HCT116 (cell line): ENCODE measurements at regions not wholly inside any gene's neighbourhood (a gene's known extent, or its start where the extent isn't known, plus 50 kb on each side); places are given as distances from the start of the nearest gene placed in this dataset.

Experiments
- ATAC-seq: fragments of 200-7000 bp; cut with Tn5 transposase; 2 replicates; pipeline ENCODE4 v1.9.1; 2020; ENCODE audit warnings: mild to moderate bottlenecking, moderate library complexity
- BruUV-seq: library from RNA; stranded (reverse); fragments of 400-500 nt; replicated peaks from 2 replicates; lab custom pipeline; 2021; lab: Mats Ljungman, UMichigan
- CTCF ChIA-PET: fragments of 300-600 bp; sonication (Branson Sonifier 250); formaldehyde crosslinking; loops from one replicate; lab custom pipeline; 2021; ENCODE audit warnings: antibody characterized with exemption; lab: Charles Lee
- POLR2A ChIA-PET: fragments of 300-600, 350-600 bp; sonication (Branson Sonifier 250); formaldehyde crosslinking; loops from one replicate; lab custom pipeline; 2021; ENCODE audit warnings: antibody characterized with exemption; lab: Charles Lee
- RAD21 ChIA-PET, 2 experiments: fragments of 300-600 bp; sonication (Branson Sonifier 250); formaldehyde crosslinking; loops; one replicate each; lab custom pipeline; 2023; ENCODE audit warnings: low total read pairs in 2 of 2; ENCODE audit not compliant: uncharacterized antibody in 2 of 2, unreplicated experiment in 2 of 2, low non-redundant PET in 1 of 2; lab: Charles Lee
- DNase-seq: peaks from one replicate; pipeline ENCODE4 v3.0.0-alpha.2; 2010; ENCODE audit warnings: low read depth, low spot score
- H2AFZ ChIP-seq: fragments of 200-600 bp; shearing (Covaris generic), sonication (generic); 2 replicates; pipeline ENCODE4 v1.6.1; 2017; ENCODE audit warnings: low read depth, mixed run types, mixed read lengths, antibody characterized with exemption, low read length; ENCODE audit not compliant: poor library complexity, severe bottlenecking
- H3K27ac ChIP-seq: 2 replicates; pipeline ENCODE4 v1.5.1; 2012; ENCODE audit warnings: low read depth, low read length
- H3K27me3 ChIP-seq: fragments of 200-600 bp; sonication (generic); 2 replicates; pipeline ENCODE4 v1.6.1; 2016; ENCODE audit warnings: mixed run types, low read length, mixed read lengths; ENCODE audit not compliant: insufficient read depth
- H3K36me3 ChIP-seq, 2 experiments: fragments of 200-500 bp in 1 of 2; fragments of 200-600 bp in 1 of 2; sonication (Bioruptor generic) in 1 of 2; sonication (generic) in 1 of 2; 2 replicates each; pipeline versions ENCODE4 v1.5.1 to v1.6.1; 2014 to 2016; ENCODE audit warnings: low read length in 2 of 2, inconsistent platforms in 1 of 2, mixed read lengths in 1 of 2, mixed run types in 1 of 2; ENCODE audit not compliant: insufficient read depth in 2 of 2, control insufficient read depth in 1 of 2
- H3K4me1 ChIP-seq, 2 experiments: fragments of 200-600 bp in 1 of 2; sonication (generic) in 1 of 2; 2 replicates each; pipeline versions ENCODE4 v1.5.1 to v1.6.1; 2012 to 2017; ENCODE audit warnings: low read length in 2 of 2, inconsistent platforms in 1 of 2, mild to moderate bottlenecking in 1 of 2, mixed read lengths in 1 of 2, mixed run types in 1 of 2, moderate library complexity in 1 of 2; ENCODE audit not compliant: insufficient read depth in 2 of 2, control insufficient read depth in 1 of 2
- H3K4me2 ChIP-seq: fragments of 200-600 bp; sonication (generic); 2 replicates; pipeline ENCODE4 v1.6.1; 2017; ENCODE audit warnings: mixed run types, low read length, mixed read lengths
- H3K4me3 ChIP-seq, 2 experiments: fragments of 200-600 bp in 1 of 2; sonication (generic) in 1 of 2; replicated peaks in 1 of 2; 2 replicates each; pipeline ENCODE4 v1.5.1; 2011 to 2016; ENCODE audit warnings: low read length in 2 of 2, control low read depth in 1 of 2, low read depth in 1 of 2, mild to moderate bottlenecking in 1 of 2, mixed read lengths in 1 of 2, mixed run types in 1 of 2
- H3K79me2 ChIP-seq: fragments of 200-600 bp; sonication (generic); 2 replicates; pipeline ENCODE4 v1.6.1; 2017; ENCODE audit warnings: mild to moderate bottlenecking, mixed run types, low read length, moderate library complexity, mixed read lengths; ENCODE audit not compliant: insufficient read depth
- H3K9ac ChIP-seq: fragments of 200-600 bp; sonication (generic); 2 replicates; pipeline ENCODE4 v1.6.1; 2016; ENCODE audit warnings: low read length, mixed read lengths
- H3K9me2 ChIP-seq: fragments of 200-600 bp; sonication (generic), shearing (Covaris generic); 2 replicates; pipeline ENCODE4 v1.6.1; 2017; ENCODE audit warnings: mixed run types, mild to moderate bottlenecking, moderate library complexity; ENCODE audit not compliant: insufficient read depth
- H3K9me3 ChIP-seq, 2 experiments: fragments of 200-500 bp in 1 of 2; fragments of 200-600 bp in 1 of 2; sonication (Bioruptor generic) in 1 of 2; sonication (generic) in 1 of 2; 2 replicates each; pipeline ENCODE4 v1.6.1; 2014 to 2017; ENCODE audit warnings: low read length in 2 of 2, mixed read lengths in 2 of 2, inconsistent platforms in 1 of 2, low read depth in 1 of 2, mild to moderate bottlenecking in 1 of 2, mixed run types in 1 of 2, moderate library complexity in 1 of 2; ENCODE audit not compliant: control insufficient read depth in 1 of 2, insufficient read depth in 1 of 2
- H4K20me1 ChIP-seq: fragments of 200-600 bp; sonication (generic), shearing (Covaris generic); 2 replicates; pipeline ENCODE4 v1.6.1; 2017; ENCODE audit warnings: mixed run types, mild to moderate bottlenecking, moderate library complexity; ENCODE audit not compliant: insufficient read depth
- JUND ChIP-seq: IDR thresholded peaks from 2 replicates; pipeline ENCODE4 v1.6.1; 2012
- POLR2AphosphoS5 ChIP-seq: IDR thresholded peaks from 2 replicates; pipeline ENCODE4 v1.6.1; 2011; ENCODE audit warnings: mild to moderate bottlenecking, low read depth, low read length, moderate library complexity
- SIN3A ChIP-seq: IDR thresholded peaks from 2 replicates; pipeline ENCODE4 v1.6.1; 2012; ENCODE audit warnings: low read depth
- SP1 ChIP-seq: IDR thresholded peaks from 2 replicates; pipeline ENCODE4 v1.6.1; 2012; ENCODE audit warnings: low read depth
- TCF7L2 ChIP-seq: IDR thresholded peaks from 2 replicates; pipeline ENCODE4 v1.7.0; 2011; ENCODE audit warnings: borderline replicate concordance, inconsistent platforms; ENCODE audit not compliant: insufficient read depth, insufficient read length; ENCODE audit errors: extremely low read depth
- YY1 ChIP-seq: IDR thresholded peaks from 2 replicates; pipeline ENCODE4 v1.6.1; 2011; ENCODE audit warnings: low read length, low read depth, moderate library complexity, mild to moderate bottlenecking; ENCODE audit not compliant: insufficient replicate concordance; ENCODE audit errors: extremely low read depth
- ZNF274 ChIP-seq: fragments of 200-500 bp; sonication (Bioruptor generic); IDR thresholded peaks from 2 replicates; pipeline ENCODE4 v1.6.1; 2014; ENCODE audit warnings: mild to moderate bottlenecking, low read depth, low read length, inconsistent platforms
- intact Hi-C: fragments of 100-400 bp; cut with micrococcal nuclease; formaldehyde crosslinking; loops from 2 replicates; pipeline ENCODE4 v1.10.0; 2022
- TF ChIP-seq, protein P1 (sequence below): IDR thresholded peaks from 2 replicates; pipeline ENCODE4 v1.6.1; 2012; ENCODE audit warnings: low read depth
- TF ChIP-seq, protein P2 (sequence below): IDR thresholded peaks from 2 replicates; pipeline ENCODE4 v1.6.1; 2012
- TF ChIP-seq, protein P3 (sequence below): IDR thresholded peaks from 2 replicates; pipeline ENCODE4 v1.6.1; 2011; ENCODE audit warnings: mild to moderate bottlenecking, low read length, moderate library complexity; ENCODE audit not compliant: insufficient replicate concordance; ENCODE audit errors: extremely low read depth
- TF ChIP-seq, protein P4 (sequence below), 3 experiments: fragments of 200-600 bp in 1 of 3; sonication (generic) in 1 of 3; IDR thresholded peaks in 2 of 3; conservative IDR thresholded peaks in 1 of 3; 2 replicates each; pipeline ENCODE4 v1.5.1; 2012 to 2017; ENCODE audit warnings: low read depth in 2 of 3, low read length in 2 of 3, antibody characterized with exemption in 1 of 3, borderline replicate concordance in 1 of 3, control low read depth in 1 of 3, mild to moderate bottlenecking in 1 of 3, mixed read lengths in 1 of 3, mixed run types in 1 of 3, moderate library complexity in 1 of 3; ENCODE audit not compliant: insufficient read depth in 1 of 3
- TF ChIP-seq, protein P5 (sequence below): IDR thresholded peaks from 2 replicates; pipeline ENCODE4 v1.6.1; 2012

DNA sequence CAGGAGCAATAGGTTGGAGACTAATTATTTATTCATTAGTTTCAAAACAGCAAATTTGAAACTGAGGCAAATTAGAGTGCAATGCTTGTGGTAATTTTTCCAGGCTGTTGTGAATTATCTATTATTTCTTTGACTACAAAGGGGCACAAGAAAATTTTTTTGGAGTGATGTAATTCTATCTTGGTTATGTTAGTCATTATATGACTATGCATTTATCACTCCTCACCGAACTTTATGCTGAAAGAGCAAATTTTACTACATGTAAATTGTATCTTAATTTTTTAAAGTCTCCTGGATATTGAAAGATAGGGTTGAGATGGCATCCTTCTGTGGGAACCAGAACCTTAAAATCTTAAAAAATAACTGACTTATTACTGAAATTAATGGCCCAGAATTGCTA is 320.0 kb upstream of the ROBO1 start:
- H3K79me2 ChIP-seq, result no peaks in the 10 kb centered on the region
- H3K4me1 ChIP-seq, result no peaks in the 10 kb centered on the region
- H3K27me3 ChIP-seq, result no peaks in the 10 kb centered on the region
- BruUV-seq, result no TSS peak
- no peak overlapping the region for H3K4me2 ChIP-seq
- TF ChIP-seq SIN3A, result no peak
- no peak overlapping the region for H3K27ac ChIP-seq
- intact Hi-C loops, result no loop called here
- RAD21 ChIA-PET, result no interaction called here
- no peaks in the 10 kb centered on the region for H3K36me3 ChIP-seq
- no peak overlapping the region for H3K9ac ChIP-seq
- H3K4me3 ChIP-seq, result no peak overlapping the region
- no peak overlapping the region for H2AFZ ChIP-seq
- peaks cover 13 to 27% of the 10 kb centered on the region in 2 experiments; a peak in 3 of 4 replicates for H3K9me3 ChIP-seq
- ATAC-seq (no peak), DNase-seq (no peak)
- POLR2A ChIA-PET, result no interaction called here
- CTCF ChIA-PET, result no interaction called here
- H3K9me2 ChIP-seq, result no peaks in the 10 kb centered on the region
- no peaks in the 10 kb centered on the region for H4K20me1 ChIP-seq

DNA sequence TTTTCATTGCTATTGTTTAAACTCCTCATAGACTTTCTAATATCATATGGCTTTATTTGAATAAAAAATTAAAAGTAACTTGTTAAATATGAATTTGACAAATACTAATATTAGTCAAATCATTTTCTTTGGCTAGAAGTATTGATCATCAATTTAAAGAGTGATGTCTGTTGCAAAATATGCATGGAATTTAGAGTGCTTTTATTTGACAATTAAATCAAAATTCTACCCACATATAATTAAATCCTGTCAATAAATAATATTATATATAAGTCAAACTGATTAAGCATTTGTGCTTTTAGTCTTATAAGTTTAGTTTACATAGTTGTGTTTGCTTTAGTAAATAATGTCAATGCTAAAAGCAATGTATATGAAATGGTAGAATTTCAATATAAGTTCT is 318.6 kb upstream of the ROBO1 start:
- Histone ChIP-seq H3K9ac (no peak overlapping the region), H3K27ac (no peak overlapping the region), H3K4me1 (no peaks in the 10 kb centered on the region), H4K20me1 (no peaks in the 10 kb centered on the region), H2AFZ (no peak overlapping the region), H3K36me3 (no peaks in the 10 kb centered on the region), H3K27me3 (no peaks in the 10 kb centered on the region), H3K9me3 (peaks cover 9 to 30% of the 10 kb centered on the region in 2 experiments; a peak in 3 of 4 replicates), H3K4me2 (no peak overlapping the region), H3K9me2 (no peaks in the 10 kb centered on the region), H3K79me2 (no peaks in the 10 kb centered on the region), H3K4me3 (no peak overlapping the region)
- ChIA-PET RAD21 (no interaction called here), CTCF (no interaction called here), POLR2A (no interaction called here)
- BruUV-seq, result no TSS peak
- ATAC-seq (no peak), DNase-seq (no peak)
- intact Hi-C loops, result no loop called here
- TF ChIP-seq, protein P1, sequence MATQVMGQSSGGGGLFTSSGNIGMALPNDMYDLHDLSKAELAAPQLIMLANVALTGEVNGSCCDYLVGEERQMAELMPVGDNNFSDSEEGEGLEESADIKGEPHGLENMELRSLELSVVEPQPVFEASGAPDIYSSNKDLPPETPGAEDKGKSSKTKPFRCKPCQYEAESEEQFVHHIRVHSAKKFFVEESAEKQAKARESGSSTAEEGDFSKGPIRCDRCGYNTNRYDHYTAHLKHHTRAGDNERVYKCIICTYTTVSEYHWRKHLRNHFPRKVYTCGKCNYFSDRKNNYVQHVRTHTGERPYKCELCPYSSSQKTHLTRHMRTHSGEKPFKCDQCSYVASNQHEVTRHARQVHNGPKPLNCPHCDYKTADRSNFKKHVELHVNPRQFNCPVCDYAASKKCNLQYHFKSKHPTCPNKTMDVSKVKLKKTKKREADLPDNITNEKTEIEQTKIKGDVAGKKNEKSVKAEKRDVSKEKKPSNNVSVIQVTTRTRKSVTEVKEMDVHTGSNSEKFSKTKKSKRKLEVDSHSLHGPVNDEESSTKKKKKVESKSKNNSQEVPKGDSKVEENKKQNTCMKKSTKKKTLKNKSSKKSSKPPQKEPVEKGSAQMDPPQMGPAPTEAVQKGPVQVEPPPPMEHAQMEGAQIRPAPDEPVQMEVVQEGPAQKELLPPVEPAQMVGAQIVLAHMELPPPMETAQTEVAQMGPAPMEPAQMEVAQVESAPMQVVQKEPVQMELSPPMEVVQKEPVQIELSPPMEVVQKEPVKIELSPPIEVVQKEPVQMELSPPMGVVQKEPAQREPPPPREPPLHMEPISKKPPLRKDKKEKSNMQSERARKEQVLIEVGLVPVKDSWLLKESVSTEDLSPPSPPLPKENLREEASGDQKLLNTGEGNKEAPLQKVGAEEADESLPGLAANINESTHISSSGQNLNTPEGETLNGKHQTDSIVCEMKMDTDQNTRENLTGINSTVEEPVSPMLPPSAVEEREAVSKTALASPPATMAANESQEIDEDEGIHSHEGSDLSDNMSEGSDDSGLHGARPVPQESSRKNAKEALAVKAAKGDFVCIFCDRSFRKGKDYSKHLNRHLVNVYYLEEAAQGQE, result no peak
- TF ChIP-seq, protein P2, sequence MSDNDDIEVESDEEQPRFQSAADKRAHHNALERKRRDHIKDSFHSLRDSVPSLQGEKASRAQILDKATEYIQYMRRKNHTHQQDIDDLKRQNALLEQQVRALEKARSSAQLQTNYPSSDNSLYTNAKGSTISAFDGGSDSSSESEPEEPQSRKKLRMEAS, result no peak
- TF ChIP-seq SP1 (no peak), TCF7L2 (no peak), ZNF274 (no peak), POLR2AphosphoS5 (no peak), JUND (no peak), YY1 (no peak)
- TF ChIP-seq, protein P3, sequence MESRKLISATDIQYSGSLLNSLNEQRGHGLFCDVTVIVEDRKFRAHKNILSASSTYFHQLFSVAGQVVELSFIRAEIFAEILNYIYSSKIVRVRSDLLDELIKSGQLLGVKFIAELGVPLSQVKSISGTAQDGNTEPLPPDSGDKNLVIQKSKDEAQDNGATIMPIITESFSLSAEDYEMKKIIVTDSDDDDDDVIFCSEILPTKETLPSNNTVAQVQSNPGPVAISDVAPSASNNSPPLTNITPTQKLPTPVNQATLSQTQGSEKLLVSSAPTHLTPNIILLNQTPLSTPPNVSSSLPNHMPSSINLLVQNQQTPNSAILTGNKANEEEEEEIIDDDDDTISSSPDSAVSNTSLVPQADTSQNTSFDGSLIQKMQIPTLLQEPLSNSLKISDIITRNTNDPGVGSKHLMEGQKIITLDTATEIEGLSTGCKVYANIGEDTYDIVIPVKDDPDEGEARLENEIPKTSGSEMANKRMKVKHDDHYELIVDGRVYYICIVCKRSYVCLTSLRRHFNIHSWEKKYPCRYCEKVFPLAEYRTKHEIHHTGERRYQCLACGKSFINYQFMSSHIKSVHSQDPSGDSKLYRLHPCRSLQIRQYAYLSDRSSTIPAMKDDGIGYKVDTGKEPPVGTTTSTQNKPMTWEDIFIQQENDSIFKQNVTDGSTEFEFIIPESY, result no peak
- TF ChIP-seq, protein P4, sequence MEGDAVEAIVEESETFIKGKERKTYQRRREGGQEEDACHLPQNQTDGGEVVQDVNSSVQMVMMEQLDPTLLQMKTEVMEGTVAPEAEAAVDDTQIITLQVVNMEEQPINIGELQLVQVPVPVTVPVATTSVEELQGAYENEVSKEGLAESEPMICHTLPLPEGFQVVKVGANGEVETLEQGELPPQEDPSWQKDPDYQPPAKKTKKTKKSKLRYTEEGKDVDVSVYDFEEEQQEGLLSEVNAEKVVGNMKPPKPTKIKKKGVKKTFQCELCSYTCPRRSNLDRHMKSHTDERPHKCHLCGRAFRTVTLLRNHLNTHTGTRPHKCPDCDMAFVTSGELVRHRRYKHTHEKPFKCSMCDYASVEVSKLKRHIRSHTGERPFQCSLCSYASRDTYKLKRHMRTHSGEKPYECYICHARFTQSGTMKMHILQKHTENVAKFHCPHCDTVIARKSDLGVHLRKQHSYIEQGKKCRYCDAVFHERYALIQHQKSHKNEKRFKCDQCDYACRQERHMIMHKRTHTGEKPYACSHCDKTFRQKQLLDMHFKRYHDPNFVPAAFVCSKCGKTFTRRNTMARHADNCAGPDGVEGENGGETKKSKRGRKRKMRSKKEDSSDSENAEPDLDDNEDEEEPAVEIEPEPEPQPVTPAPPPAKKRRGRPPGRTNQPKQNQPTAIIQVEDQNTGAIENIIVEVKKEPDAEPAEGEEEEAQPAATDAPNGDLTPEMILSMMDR (IDR thresholded peaks at IDR 0.05 in 2 of 3, conservative IDR thresholded peaks at IDR 0.05 in 1 of 3; ENCODE audit: borderline replicate concordance in 1 of 3, insufficient read depth in 1 of 3, low read depth in 2 of 3, low read length in 2 of 3), result no peak
- TF ChIP-seq, protein P5, sequence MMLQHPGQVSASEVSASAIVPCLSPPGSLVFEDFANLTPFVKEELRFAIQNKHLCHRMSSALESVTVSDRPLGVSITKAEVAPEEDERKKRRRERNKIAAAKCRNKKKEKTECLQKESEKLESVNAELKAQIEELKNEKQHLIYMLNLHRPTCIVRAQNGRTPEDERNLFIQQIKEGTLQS, result no peak
